Esophagus squamous epithelium (tissue), 5 donors: ENCODE measurements at regions not wholly inside any gene's neighbourhood (a gene's known extent, or its start where the extent isn't known, plus 50 kb on each side); places are given as distances from the start of the nearest gene placed in this dataset.

Source experiments
- DNase-seq: peaks from one replicate; lab custom pipeline; 2025; lab: John Stamatoyannopoulos, UW
- H3K27ac ChIP-seq, 4 donors: fragments of 200-600 bp; sonication (generic); one replicate each; pipeline ENCODE4 v1.5.1; 2016 to 2019; ENCODE audit warnings: mild to moderate bottlenecking in 1 of 4
- H3K27me3 ChIP-seq, 4 donors: fragments of 200-600 bp; sonication (generic); 1 replicate in 3 of 4; 2 replicates in 1 of 4; pipeline versions ENCODE4 v1.5.1 to v1.6.0; 2017 to 2021; ENCODE audit warnings: antibody characterized with exemption in 1 of 4
- H3K36me3 ChIP-seq, 3 donors: fragments of 200-600 bp; sonication (generic); one replicate each; pipeline ENCODE4 v1.5.1; 2016 to 2019
- H3K4me1 ChIP-seq, 3 donors: fragments of 200-600 bp; sonication (generic); one replicate each; pipeline ENCODE4 v1.5.1; 2017 to 2019
- H3K4me3 ChIP-seq, 4 donors: fragments of 200-600 bp; sonication (generic); 1 replicate in 3 of 4; 2 replicates in 1 of 4; pipeline ENCODE4 v1.5.1; 2016 to 2019; ENCODE audit warnings: mild to moderate bottlenecking in 2 of 4, moderate library complexity in 1 of 4
- H3K9me3 ChIP-seq, 3 donors: fragments of 200-600 bp; sonication (generic); one replicate each; pipeline ENCODE4 v1.5.1; 2016 to 2019
- CTCF ChIP-seq, 6 experiments: fragments of 450-650 bp in 4 of 6; fragments of 200-600 bp in 2 of 6; sonication (generic) in 2 of 6; IDR thresholded peaks; one replicate each; pipeline ENCODE4 v1.5.1; 2016 to 2019; ENCODE audit warnings: antibody characterized with exemption in 6 of 6, mild to moderate bottlenecking in 4 of 6, moderate library complexity in 4 of 6
- POLR2A ChIP-seq, 4 donors: fragments of 450-650 bp; IDR thresholded peaks; one replicate each; pipeline ENCODE4 v1.6.1; 2017; ENCODE audit warnings: antibody characterized with exemption in 4 of 4, mild to moderate bottlenecking in 4 of 4, moderate library complexity in 3 of 4
- WGBS, 2 donors: methylation state at CpG; one replicate each; pipeline ENCODE4 v1.1.5; 2018; 5-methylcytosine and 5-hydroxymethylcytosine counted together
- intact Hi-C: fragments of 100-400 bp; cut with DNase I; formaldehyde crosslinking; loops from one replicate; pipeline ENCODE4 v1.15.0; 2022
- donor health status: DM: yes; HTN: yes; CAD: no.

GRCh38 chr7:98774884-98775283 lies 94.9 kb downstream of the TMEM130 start:
- DNase-seq: no peak
- WGBS, 2 donors: 24 to 27% methylated on average over 4 of the region's 4 CpGs

GRCh38 chr7:98777051-98777450 lies 92.8 kb downstream of the TMEM130 start:
- no peak for TF ChIP-seq POLR2A (IDR thresholded peaks at IDR 0.05)
- no peak for TF ChIP-seq CTCF (IDR thresholded peaks at IDR 0.05)
- intact Hi-C loops: no loop called here
- no peak for DNase-seq

More at GRCh38 chr7:98774884-98775283, 94.9 kb downstream of the TMEM130 start:
- intact Hi-C loops: no loop called here
- TF ChIP-seq POLR2A (IDR thresholded peaks at IDR 0.05) (no peak), CTCF (IDR thresholded peaks at IDR 0.05) (no peak)
- H3K27ac ChIP-seq: no peak overlapping the region
- H3K4me1 ChIP-seq: no peaks in the 10 kb centered on the region
- no peaks in the 10 kb centered on the region for H3K36me3 ChIP-seq
- H3K9me3 ChIP-seq: no peaks in the 10 kb centered on the region
- H3K4me3 ChIP-seq: no peak overlapping the region
- peaks cover 0 to 22% (median 0%) of the 10 kb centered on the region in 4 donors for H3K27me3 ChIP-seq

GRCh38 chr7:98778421-98778820 lies 91.4 kb downstream of the TMEM130 start:
- H3K9me3 ChIP-seq: no peaks in the 10 kb centered on the region
- peaks cover 0 to 17% (median 0%) of the 10 kb centered on the region in 4 donors for H3K27me3 ChIP-seq
- DNase-seq: no peak
- whole genome bisulfite sequencing, 2 donors: 57 to 66% methylated on average over 4 of the region's 4 CpGs
- H3K27ac ChIP-seq: no peak overlapping the region
- no peak overlapping the region for H3K4me3 ChIP-seq
- TF ChIP-seq POLR2A (IDR thresholded peaks at IDR 0.05) (no peak), CTCF (IDR thresholded peaks at IDR 0.05) (no peak)
- no peaks in the 10 kb centered on the region for H3K4me1 ChIP-seq
- intact Hi-C loops: no loop called here
- H3K36me3 ChIP-seq: no peaks in the 10 kb centered on the region

More at GRCh38 chr7:98777051-98777450, 92.8 kb downstream of the TMEM130 start:
- Histone ChIP-seq H3K9me3 (no peaks in the 10 kb centered on the region), H3K4me1 (no peaks in the 10 kb centered on the region), H3K4me3 (no peak overlapping the region), H3K27me3 (peaks cover 0 to 23% (median 0%) of the 10 kb centered on the region in 4 donors), H3K36me3 (no peaks in the 10 kb centered on the region), H3K27ac (no peak overlapping the region)
- 60 to 83% methylated on average over 8 to 9 of the region's 9 CpGs for WGBS, 2 donors

- no peaks in the 10 kb centered on the region for H3K9me3 ChIP-seq
- TF ChIP-seq CTCF (IDR thresholded peaks at IDR 0.05) (no peak), POLR2A (IDR thresholded peaks at IDR 0.05) (no peak)
- 76 to 86% methylated on average over 18 to 19 of the region's 22 CpGs for WGBS, 2 donors
- H3K27me3 ChIP-seq: peaks cover 0 to 10% (median 0%) of the 10 kb centered on the region in 4 donors
- H3K27ac ChIP-seq: no peak overlapping the region
- no peak for DNase-seq
- H3K36me3 ChIP-seq: no peaks in the 10 kb centered on the region
- intact Hi-C loops: no loop called here
- no peak overlapping the region for H3K4me3 ChIP-seq
- H3K4me1 ChIP-seq: no peaks in the 10 kb centered on the region
Observed at GRCh38 chr7:98779800-98780587, 89.8 kb downstream of the TMEM130 start.

GRCh38 chr7:98784216-98784785 lies 85.5 kb downstream of the TMEM130 start:
- no peak for DNase-seq
- Histone ChIP-seq H3K4me1 (no peaks in the 10 kb centered on the region), H3K27me3 (peaks cover 0 to 34% (median 0%) of the 10 kb centered on the region in 4 donors), H3K27ac (no peak overlapping the region), H3K9me3 (no peaks in the 10 kb centered on the region), H3K36me3 (no peaks in the 10 kb centered on the region), H3K4me3 (no peak overlapping the region)
- TF ChIP-seq POLR2A (IDR thresholded peaks at IDR 0.05): no peak
- no peak for TF ChIP-seq CTCF (IDR thresholded peaks at IDR 0.05)
- WGBS, 2 donors: 81 to 85% methylated on average over 11 of the region's 11 CpGs
- intact Hi-C loops: no loop called here
